ENCODE measurements at regions not wholly inside any gene's neighbourhood (a gene's known extent, or its start where the extent isn't known, plus 50 kb on each side); places are given as distances from the start of the nearest gene placed in this dataset.

DNA sequence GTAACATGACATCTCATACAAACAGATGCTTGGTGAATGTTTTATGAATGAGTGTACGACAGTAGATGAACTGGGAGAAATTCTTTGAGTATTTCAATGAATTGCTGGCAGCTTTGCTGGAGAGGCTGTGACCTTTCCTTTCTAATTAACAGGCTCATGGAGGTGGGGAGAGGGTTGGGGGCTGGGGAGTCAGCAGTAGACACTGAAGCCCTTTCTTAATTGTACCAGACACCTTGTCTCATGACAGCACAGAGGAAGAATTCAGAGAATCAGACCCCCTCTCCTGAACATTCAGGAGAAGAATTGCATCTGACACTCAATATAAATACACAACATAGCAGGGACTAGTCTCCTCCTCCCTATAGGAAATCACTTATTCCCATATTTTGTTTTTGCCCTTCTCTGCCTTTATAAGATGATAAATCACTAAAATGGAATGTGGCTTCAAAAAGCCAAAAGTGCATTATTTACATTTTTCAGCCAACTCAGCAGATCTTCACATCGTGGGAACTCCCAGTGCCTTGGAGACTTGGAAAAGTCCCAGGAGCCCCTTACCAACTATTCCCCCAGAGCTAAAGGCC is 66.2 kb upstream of the TPM1 start:
- no peak for DNase-seq (ENCODE audit: insufficient read length, low spot score)
- no peak for FAIRE-seq

DNA sequence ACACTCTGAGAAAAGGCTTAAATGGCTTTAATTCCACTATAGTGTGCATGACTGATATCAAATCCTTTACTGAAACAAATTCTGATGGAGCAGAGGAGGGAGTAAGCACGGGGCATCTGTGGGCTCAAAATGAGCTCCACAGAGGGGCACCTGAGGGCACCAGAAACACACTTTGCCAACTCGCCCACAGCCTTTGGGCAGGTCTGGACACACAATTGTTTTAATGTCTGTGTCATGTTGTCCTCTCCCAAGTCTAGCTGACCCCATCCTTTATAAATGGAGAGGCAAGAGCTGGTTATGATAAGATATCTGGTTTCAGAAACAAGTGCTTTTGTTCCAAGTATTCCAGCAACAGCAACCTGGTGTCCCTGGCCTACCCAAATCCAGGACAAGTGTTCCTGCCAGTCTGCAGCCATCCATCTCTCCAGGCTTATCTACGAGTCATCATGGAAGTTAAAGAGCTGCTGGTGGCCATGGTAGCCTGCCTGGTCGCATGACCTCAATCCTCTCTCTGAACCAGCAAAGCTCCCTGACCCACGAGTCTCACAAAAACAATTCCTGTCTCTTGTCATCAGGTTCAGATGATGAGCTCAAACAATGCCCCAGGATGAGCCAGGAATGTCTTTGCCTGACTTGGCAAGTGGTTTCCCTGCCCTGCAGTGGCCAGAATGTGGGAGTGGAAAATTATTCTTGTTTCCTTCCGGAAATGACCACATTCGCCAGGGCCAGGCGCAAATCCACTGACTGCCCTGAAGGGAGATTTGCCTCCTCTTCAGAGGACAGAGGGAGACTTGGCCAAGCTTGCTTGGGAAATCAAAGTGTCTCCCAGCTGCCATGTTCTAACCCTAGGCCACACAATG is 64.4 kb upstream of the TPM1 start:
- FAIRE-seq, result no peak
- no peak for DNase-seq (ENCODE audit: insufficient read length, low spot score)

DNA sequence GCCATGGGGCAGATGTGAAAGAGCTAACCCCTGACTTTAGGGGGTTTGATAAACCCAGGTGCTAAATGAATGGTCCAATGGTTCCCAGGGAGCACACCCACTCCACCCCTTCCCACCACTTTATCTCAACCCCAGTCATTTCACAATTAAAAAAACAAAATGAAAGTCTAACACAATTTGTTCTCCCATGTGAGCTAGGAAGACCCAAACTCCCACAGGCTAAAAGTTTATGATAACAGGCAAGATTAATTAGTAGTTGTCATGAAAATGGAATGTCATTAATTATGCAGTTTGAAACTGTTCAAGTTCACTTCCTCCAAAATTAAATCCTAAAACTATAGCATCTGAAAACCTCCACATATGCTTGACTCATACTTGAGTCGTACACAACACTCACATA is 63.3 kb upstream of the TPM1 start:
- FAIRE-seq (no peak), DNase-seq (ENCODE audit: insufficient read length, low spot score) (no peak)

DNA sequence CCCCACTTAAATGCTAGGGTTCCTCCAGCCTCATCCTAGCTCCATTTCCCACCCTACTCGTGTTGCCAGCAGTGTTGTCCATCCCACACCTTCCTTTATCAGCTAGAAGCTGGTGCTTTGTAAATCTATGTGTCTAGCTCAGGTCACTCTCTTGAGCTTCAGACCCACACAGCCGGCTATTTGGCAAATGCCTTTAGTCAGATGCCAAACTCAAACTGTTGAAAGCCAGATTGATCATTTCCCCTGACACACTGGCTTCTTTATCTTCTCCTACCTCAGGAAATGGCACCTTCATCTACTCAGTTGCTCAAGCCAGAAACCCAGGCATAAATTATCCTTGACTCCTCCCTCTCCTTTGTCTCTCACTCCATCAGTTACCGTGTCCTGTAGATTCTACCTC is 61.5 kb upstream of the TPM1 start:
- FAIRE-seq (no peak), DNase-seq (ENCODE audit: insufficient read length, low spot score) (no peak)

DNA sequence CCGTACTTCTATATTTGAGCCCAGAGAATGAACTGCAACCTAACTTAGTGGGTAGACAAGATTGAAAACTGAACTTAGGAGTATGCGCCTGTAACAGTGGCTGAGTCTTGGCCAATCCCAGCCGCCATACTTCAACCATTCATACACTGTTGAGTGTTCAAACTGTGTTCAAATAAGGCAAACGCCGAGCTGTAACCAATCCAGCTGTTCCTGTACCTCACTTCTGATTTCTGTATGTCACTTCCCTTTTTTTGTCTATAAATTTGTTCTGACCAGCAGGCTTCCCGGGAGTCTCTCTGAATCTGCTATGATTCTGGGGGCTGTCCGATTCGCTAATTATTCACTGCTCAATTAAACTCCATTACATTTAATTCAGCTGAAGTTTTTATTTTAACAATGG is 58.6 kb upstream of the TPM1 start:
- DNase-seq (ENCODE audit: insufficient read length, low spot score), result no peak
- no peak for FAIRE-seq

DNA sequence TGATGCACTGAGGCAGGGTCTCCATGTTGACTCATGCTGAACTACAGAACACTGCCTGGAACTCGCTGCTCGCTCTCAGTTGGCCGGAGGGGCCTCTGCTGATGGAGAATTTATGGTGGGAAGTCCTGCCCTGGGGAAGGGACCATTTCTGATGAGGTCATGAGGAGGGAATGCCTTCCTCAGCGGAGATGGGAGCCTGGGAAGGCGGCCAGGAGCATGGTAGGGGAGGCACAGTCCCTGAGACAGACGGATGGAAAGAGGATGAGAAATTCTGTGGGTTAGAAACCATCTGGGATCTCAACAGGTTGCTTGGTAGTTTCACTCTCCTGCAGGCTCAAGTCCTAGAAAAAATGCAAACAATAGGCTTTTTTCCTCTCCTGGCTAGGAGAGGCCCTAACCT is 56.8 kb upstream of the TPM1 start:
- DNase-seq (ENCODE audit: insufficient read length, low spot score) (no peak), FAIRE-seq (no peak)

DNA sequence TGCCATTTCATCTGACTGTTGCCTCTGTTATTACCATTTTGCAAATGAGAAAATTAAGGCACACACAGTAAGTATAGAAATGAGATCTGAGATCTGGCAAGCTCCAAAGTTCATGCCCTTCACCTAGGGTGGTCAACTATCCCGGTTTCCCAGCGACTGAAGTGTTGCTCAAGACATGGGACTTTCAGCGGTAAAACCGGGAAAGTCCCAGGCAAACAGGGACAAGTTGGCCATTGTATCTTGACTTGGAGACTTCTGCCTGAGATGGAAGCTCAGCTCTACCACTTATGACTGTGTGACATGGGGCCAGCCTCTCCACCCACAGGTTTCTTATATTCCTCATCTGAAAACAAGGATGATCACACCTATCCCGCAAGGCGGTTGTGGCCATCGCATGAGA is 55.6 kb upstream of the TPM1 start:
- DNase-seq (ENCODE audit: insufficient read length, low spot score) (no peak), FAIRE-seq (no peak)

DNA sequence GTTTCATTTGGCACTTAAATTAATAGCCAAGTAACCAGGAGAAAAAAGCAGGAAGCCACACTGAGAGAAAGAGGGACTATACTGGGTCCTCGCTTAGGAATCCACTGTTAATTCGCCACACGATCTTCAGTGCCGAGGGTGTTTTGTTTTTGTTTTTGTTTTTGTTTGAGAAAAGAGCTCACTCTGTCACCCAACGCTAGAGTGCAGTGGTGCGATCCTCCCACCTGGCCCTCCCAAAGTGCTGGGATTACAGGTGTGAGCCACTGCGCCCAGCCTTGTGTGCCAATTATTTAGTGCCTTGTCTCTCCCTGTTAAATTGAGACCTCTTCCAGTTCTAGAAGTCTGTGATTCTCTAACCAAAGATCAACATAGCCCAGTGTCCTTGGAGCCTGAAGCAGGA is 53.8 kb upstream of the TPM1 start:
- DNase-seq (ENCODE audit: insufficient read length, low spot score) (no peak), FAIRE-seq (no peak)

DNA sequence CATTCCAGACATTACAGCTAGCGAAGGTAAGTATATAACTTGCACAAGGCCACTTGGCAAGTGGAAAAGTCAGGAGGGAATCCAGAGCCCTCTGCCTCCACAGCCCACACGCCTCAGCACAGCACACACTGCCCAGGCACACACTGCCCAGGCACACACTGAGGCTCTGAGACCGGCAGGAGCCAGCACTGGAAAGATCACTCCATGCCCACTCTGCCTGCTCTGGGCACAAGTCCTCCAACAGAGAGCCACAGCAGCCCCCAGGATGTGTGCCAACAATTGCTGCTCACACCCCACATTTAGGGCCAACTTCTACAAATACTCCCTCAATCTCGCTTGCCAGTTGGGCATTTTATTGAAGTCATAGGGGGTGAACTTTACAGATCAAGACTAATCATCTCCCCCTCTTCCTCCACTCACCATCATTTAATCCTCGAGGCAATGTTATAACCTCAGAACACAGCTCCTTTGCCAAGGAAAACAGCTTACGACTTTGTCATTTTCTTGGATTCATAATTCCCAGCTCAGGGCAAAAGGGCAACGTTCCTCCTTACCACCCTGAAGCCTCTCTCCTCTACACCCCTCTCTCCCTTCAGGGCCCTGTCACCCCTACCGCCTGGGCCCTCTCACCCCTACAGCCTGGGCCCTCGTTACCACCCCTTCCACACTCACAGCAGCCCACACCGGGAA is 53.0 kb upstream of the TPM1 start:
- no peak for FAIRE-seq
- DNase-seq (ENCODE audit: insufficient read length, low spot score), result no peak

DNA sequence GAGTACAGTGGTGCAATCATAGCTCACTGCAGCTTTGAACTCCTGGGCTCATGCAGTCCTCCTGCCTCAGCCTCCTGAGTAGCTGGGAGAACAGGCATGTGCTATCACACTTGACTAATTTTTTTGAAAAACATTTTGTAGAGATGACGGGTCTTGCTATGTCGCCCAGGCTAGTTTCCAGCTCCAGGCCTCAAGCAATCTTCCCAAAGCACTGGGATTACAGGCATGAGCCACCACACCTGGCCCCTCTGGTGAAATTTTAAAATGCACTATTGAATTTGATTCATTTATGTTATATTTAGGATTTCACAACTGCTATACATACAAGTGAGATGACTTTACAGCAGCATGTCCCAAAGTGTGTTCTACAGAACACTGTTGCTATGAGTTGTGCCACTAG is 50.8 kb upstream of the TPM1 start:
- FAIRE-seq (no peak), DNase-seq (ENCODE audit: insufficient read length, low spot score) (no peak)

DNA sequence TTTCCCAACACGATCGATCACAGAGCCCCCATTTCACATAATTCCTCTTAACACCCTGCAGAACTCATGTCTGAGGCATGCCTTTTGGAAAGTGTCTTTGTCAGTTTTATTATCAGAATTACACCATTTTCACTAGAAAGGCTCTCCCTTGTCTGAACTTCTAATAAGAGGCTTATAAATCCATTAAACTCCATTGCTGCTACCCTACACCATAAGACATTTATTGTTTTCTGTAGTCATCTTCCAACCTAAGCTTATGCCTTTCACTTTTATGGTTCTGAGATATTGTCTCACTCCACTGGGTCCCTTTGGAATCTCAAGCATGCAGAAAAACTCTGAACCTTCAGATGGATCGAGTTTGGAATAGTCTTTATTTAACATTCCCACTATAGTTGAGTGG is 50.2 kb upstream of the TPM1 start:
- no peak for FAIRE-seq
- no peak for DNase-seq (ENCODE audit: insufficient read length, low spot score)

Measured in GM19239 (cell line).